Heart left ventricle (tissue), 13 donors: ENCODE measurements at regions not wholly inside any gene's neighbourhood (a gene's known extent, or its start where the extent isn't known, plus 50 kb on each side); places are given as distances from the start of the nearest gene placed in this dataset.

Experiments
- CTCF ChIP-seq, 12 donors: fragments of 200-600 bp; sonication (generic) in 4 of 12; IDR thresholded peaks; one replicate each; pipeline versions ENCODE4 v1.5.0 to v1.8.0; 2018 to 2022; ENCODE audit warnings: antibody characterized with exemption in 12 of 12, mild to moderate bottlenecking in 5 of 12
- POLR2A ChIP-seq, 2 donors: fragments of 450-650 bp; IDR thresholded peaks; one replicate each; pipeline ENCODE4 v1.6.1; 2017; ENCODE audit warnings: antibody characterized with exemption in 2 of 2, mild to moderate bottlenecking in 2 of 2, moderate library complexity in 2 of 2
- donor health status: ischemic (EF 13 %, LVEDD 7.1; RV severe dilation, severe dysfunction).
- donor health status: DM: no; HTN: yes; CAD: no.
- donor health status: DM: no; HTN: no; CAD: no.
- donor health status: ischemic (EF 25% LVEDD 6.9; RV normal size, moderate dysfunction).
- donor health status: ischemic (EF 25% LVEDD 5.7; RV mildly dilated, moderate dysfunction).
- donor health status: ischemic (EF 35%, LVEDD 5.7; RV mildly dilated, moderate dysfunction).
- donor health status: nonischemic (EF 11% LVEDD 7.7; RV severe dilation, severe dysfunction).
- donor health status: DM: yes; HTN: yes; CAD: no.
- donor health status: PGD.
- donor health status: ischemic (EF 29% LVEDD 5.4; RV normal size, mild dysfunction).
- donor health status: nonischemic (EF 23%, LVEDD 6.1; RV moderate dilation, normal function).

GRCh38 chr21:25368531-25368930, 238.8 kb downstream of the MRPL39 start:
- no peak for TF ChIP-seq CTCF (IDR thresholded peaks at IDR 0.05)
- no peak for TF ChIP-seq POLR2A (IDR thresholded peaks at IDR 0.05)
